Heart left ventricle (tissue), 13 donors: ENCODE measurements at regions not wholly inside any gene's neighbourhood (a gene's known extent, or its start where the extent isn't known, plus 50 kb on each side); places are given as distances from the start of the nearest gene placed in this dataset.

Source experiments
- POLR2A ChIP-seq, 2 donors: fragments of 450-650 bp; IDR thresholded peaks; one replicate each; pipeline ENCODE4 v1.6.1; 2017; ENCODE audit warnings: antibody characterized with exemption in 2 of 2, mild to moderate bottlenecking in 2 of 2, moderate library complexity in 2 of 2
- TF ChIP-seq, protein P1 (sequence below), 12 donors: fragments of 200-600 bp; sonication (generic) in 4 of 12; IDR thresholded peaks; one replicate each; pipeline versions ENCODE4 v1.5.0 to v1.8.0; 2018 to 2022; ENCODE audit warnings: antibody characterized with exemption in 12 of 12, mild to moderate bottlenecking in 5 of 12
- donor health status: ischemic (EF 13 %, LVEDD 7.1; RV severe dilation, severe dysfunction).
- donor health status: DM: no; HTN: yes; CAD: no.
- donor health status: DM: no; HTN: no; CAD: no.
- donor health status: ischemic (EF 25% LVEDD 6.9; RV normal size, moderate dysfunction).
- donor health status: ischemic (EF 25% LVEDD 5.7; RV mildly dilated, moderate dysfunction).
- donor health status: ischemic (EF 35%, LVEDD 5.7; RV mildly dilated, moderate dysfunction).
- donor health status: nonischemic (EF 11% LVEDD 7.7; RV severe dilation, severe dysfunction).
- donor health status: DM: yes; HTN: yes; CAD: no.
- donor health status: PGD.
- donor health status: ischemic (EF 29% LVEDD 5.4; RV normal size, mild dysfunction).
- donor health status: nonischemic (EF 23%, LVEDD 6.1; RV moderate dilation, normal function).

- TF ChIP-seq, protein P1, sequence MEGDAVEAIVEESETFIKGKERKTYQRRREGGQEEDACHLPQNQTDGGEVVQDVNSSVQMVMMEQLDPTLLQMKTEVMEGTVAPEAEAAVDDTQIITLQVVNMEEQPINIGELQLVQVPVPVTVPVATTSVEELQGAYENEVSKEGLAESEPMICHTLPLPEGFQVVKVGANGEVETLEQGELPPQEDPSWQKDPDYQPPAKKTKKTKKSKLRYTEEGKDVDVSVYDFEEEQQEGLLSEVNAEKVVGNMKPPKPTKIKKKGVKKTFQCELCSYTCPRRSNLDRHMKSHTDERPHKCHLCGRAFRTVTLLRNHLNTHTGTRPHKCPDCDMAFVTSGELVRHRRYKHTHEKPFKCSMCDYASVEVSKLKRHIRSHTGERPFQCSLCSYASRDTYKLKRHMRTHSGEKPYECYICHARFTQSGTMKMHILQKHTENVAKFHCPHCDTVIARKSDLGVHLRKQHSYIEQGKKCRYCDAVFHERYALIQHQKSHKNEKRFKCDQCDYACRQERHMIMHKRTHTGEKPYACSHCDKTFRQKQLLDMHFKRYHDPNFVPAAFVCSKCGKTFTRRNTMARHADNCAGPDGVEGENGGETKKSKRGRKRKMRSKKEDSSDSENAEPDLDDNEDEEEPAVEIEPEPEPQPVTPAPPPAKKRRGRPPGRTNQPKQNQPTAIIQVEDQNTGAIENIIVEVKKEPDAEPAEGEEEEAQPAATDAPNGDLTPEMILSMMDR (IDR thresholded peaks at IDR 0.05), result no peak
- TF ChIP-seq POLR2A (IDR thresholded peaks at IDR 0.05), result no peak
These were observed 118.5 kb upstream of the SERTM1 start for GRCh38 chr13:36555151-36555986.
